Hippocampal formation (tissue), 2 donors: ENCODE measurements at regions not wholly inside any gene's neighbourhood (a gene's known extent, or its start where the extent isn't known, plus 50 kb on each side); places are given as distances from the start of the nearest gene placed in this dataset.

ENCODE experiments used
- DNase-seq, 2 donors: peaks; one replicate each; lab custom pipeline; 2025; lab: John Stamatoyannopoulos, UW

- DNase-seq, result no peak
These were observed 91.3 kb downstream of the DHCR7 start for GRCh38 chr11:71356904-71357303.

GRCh38 chr11:71356280-71356876 lies 91.8 kb downstream of the DHCR7 start:
- no peak for DNase-seq

- no peak for DNase-seq
These were observed 92.9 kb downstream of the DHCR7 start for GRCh38 chr11:71355281-71355680.

- DNase-seq, result no peak
These were observed 93.6 kb downstream of the DHCR7 start for GRCh38 chr11:71354394-71355105.

GRCh38 chr11:71352748-71353147 lies 95.4 kb downstream of the DHCR7 start:
- no peak for DNase-seq

GRCh38 chr11:71352226-71352625 lies 96.0 kb downstream of the DHCR7 start:
- DNase-seq, result no peak

GRCh38 chr11:71349627-71350026 lies 97.2 kb upstream of the SHANK2 start:
- DNase-seq, result no peak

GRCh38 chr11:71343828-71344400 lies 91.5 kb upstream of the SHANK2 start:
- DNase-seq, result no peak

GRCh38 chr11:71342951-71343827 lies 90.8 kb upstream of the SHANK2 start:
- peak in 1 of 2 donors; percentile 9 for DNase-seq

GRCh38 chr11:71342116-71342515 lies 89.7 kb upstream of the SHANK2 start:
- no peak for DNase-seq

- no peak for DNase-seq
These were observed 89.2 kb upstream of the SHANK2 start for GRCh38 chr11:71341596-71341995.

GRCh38 chr11:71341173-71341572 lies 88.8 kb upstream of the SHANK2 start:
- DNase-seq, result no peak

- DNase-seq, result no peak
These were observed 87.8 kb upstream of the SHANK2 start for GRCh38 chr11:71340086-71340606.

GRCh38 chr11:71339396-71339881 lies 87.1 kb upstream of the SHANK2 start:
- DNase-seq, result no peak

GRCh38 chr11:71338801-71339395 lies 86.5 kb upstream of the SHANK2 start:
- no peak for DNase-seq

- DNase-seq, result no peak
These were observed 84.8 kb upstream of the SHANK2 start for GRCh38 chr11:71336996-71337754.

GRCh38 chr11:71336176-71336995 lies 84.0 kb upstream of the SHANK2 start:
- DNase-seq, result no peak

GRCh38 chr11:71335371-71335770 lies 83.0 kb upstream of the SHANK2 start:
- no peak for DNase-seq

GRCh38 chr11:71334191-71334590 lies 81.8 kb upstream of the SHANK2 start:
- DNase-seq, result no peak

- no peak for DNase-seq
These were observed 81.1 kb upstream of the SHANK2 start for GRCh38 chr11:71333473-71333872.
